DOHH2 (cell line): ENCODE measurements at regions not wholly inside any gene's neighbourhood (a gene's known extent, or its start where the extent isn't known, plus 50 kb on each side); places are given as distances from the start of the nearest gene placed in this dataset.
"Not testable (repeated sequence)": the region's sequence is repeated elsewhere in the genome, so short reads cannot be mapped to it uniquely, and the experiment has no call there.

Source experiments
- H3F3A ChIP-seq: fragments of 200-600 bp; sonication (generic), shearing (Covaris generic); 2 replicates; pipeline ENCODE4 v1.6.0; 2016; ENCODE audit warnings: antibody characterized with exemption, mild to moderate bottlenecking; ENCODE audit not compliant: control insufficient read depth, insufficient read depth
- H3K27ac ChIP-seq: fragments of 200-600 bp; sonication (generic); 2 replicates; pipeline ENCODE4 v1.5.1; 2014; ENCODE audit warnings: low read depth, mild to moderate bottlenecking, low read length, moderate library complexity
- H3K27me3 ChIP-seq: fragments of 200-600 bp; sonication (generic); 2 replicates; pipeline ENCODE4 v1.6.1; 2014; ENCODE audit warnings: mild to moderate bottlenecking, low read length, mixed read lengths; ENCODE audit not compliant: control insufficient read depth
- H3K36me3 ChIP-seq: fragments of 200-600 bp; sonication (generic); 2 replicates; pipeline ENCODE4 v1.6.1; 2014; ENCODE audit warnings: mild to moderate bottlenecking, low read length, moderate library complexity, mixed read lengths; ENCODE audit not compliant: control insufficient read depth
- H3K4me1 ChIP-seq: fragments of 200-600 bp; sonication (generic); 2 replicates; pipeline ENCODE4 v1.6.1; 2014; ENCODE audit warnings: mild to moderate bottlenecking, low read length, mixed read lengths; ENCODE audit not compliant: control insufficient read depth
- H3K4me2 ChIP-seq: fragments of 200-600 bp; sonication (generic); 2 replicates; pipeline ENCODE4 v1.6.0; 2014; ENCODE audit warnings: mild to moderate bottlenecking, low read length, moderate library complexity
- H3K4me3 ChIP-seq: fragments of 200-600 bp; sonication (generic); 2 replicates; pipeline ENCODE4 v1.5.1; 2014; ENCODE audit warnings: mild to moderate bottlenecking, low read length, mixed read lengths
- H3K79me2 ChIP-seq: fragments of 200-600 bp; sonication (generic); 2 replicates; pipeline ENCODE4 v1.6.1; 2014; ENCODE audit warnings: mild to moderate bottlenecking, low read length, mixed read lengths; ENCODE audit not compliant: control insufficient read depth
- H3K9me2 ChIP-seq: fragments of 200-600 bp; sonication (generic); replicated peaks from 2 replicates; pipeline ENCODE4 v1.6.1; 2014; ENCODE audit warnings: mild to moderate bottlenecking, low read length, mixed read lengths; ENCODE audit not compliant: control insufficient read depth
- H3K9me3 ChIP-seq: fragments of 200-600 bp; sonication (generic); 2 replicates; pipeline ENCODE4 v1.6.1; 2014; ENCODE audit warnings: antibody characterized with exemption, low read length, mixed read lengths; ENCODE audit not compliant: control insufficient read depth, insufficient read depth
- H4K20me1 ChIP-seq: fragments of 200-600 bp; sonication (generic); 2 replicates; pipeline ENCODE4 v1.6.0; 2014; ENCODE audit warnings: low read depth, mild to moderate bottlenecking, antibody characterized with exemption, low read length, moderate library complexity; ENCODE audit not compliant: control insufficient read depth, insufficient read depth
- EZH2phosphoT487 ChIP-seq: fragments of 200-600 bp; sonication (generic); IDR thresholded peaks from 2 replicates; pipeline ENCODE4 v1.6.1; 2017; ENCODE audit warnings: borderline replicate concordance, mild to moderate bottlenecking, antibody characterized with exemption, low read length, moderate library complexity, mixed read lengths
- TF ChIP-seq, protein P1 (sequence below): fragments of 200-600 bp; sonication (generic); IDR thresholded peaks from one replicate; pipeline ENCODE4 v1.5.1; 2014; ENCODE audit warnings: antibody characterized with exemption, mild to moderate bottlenecking, low read depth, low read length; ENCODE audit not compliant: poor library complexity, severe bottlenecking

DNA sequence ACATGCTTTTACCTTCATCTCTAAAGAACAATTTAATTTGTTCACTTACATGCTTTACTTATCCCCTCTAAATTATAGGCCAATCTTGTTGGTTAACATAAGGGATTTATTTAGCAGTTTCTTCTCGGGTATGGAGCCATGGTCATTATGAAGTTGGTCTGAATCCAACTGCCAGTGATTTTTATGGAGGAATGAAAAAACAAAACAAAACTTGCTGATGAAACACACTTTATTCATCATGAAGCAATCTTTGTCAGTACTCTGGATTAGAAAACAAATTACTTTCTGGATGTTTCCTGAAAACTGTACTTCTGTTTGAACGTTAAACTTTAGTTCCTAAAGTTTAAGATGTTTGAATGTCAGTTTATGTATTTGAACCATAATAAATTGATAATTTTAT is 715.8 kb downstream of the KLHL13 start:
- Histone ChIP-seq H3K4me2 (no peak overlapping the region), H3K4me1 (no peaks in the 10 kb centered on the region), H3K27me3 (no peaks in the 10 kb centered on the region), H3K27ac (no peak overlapping the region), H3K4me3 (no peak overlapping the region), H3K9me3 (no peaks in the 10 kb centered on the region), H3K79me2 (no peaks in the 10 kb centered on the region), H3K9me2 (no peaks in the 10 kb centered on the region), H3F3A (no peaks in the 10 kb centered on the region), H4K20me1 (no peaks in the 10 kb centered on the region), H3K36me3 (no peaks in the 10 kb centered on the region)
- TF ChIP-seq EZH2phosphoT487, result no peak
- TF ChIP-seq, protein P1, sequence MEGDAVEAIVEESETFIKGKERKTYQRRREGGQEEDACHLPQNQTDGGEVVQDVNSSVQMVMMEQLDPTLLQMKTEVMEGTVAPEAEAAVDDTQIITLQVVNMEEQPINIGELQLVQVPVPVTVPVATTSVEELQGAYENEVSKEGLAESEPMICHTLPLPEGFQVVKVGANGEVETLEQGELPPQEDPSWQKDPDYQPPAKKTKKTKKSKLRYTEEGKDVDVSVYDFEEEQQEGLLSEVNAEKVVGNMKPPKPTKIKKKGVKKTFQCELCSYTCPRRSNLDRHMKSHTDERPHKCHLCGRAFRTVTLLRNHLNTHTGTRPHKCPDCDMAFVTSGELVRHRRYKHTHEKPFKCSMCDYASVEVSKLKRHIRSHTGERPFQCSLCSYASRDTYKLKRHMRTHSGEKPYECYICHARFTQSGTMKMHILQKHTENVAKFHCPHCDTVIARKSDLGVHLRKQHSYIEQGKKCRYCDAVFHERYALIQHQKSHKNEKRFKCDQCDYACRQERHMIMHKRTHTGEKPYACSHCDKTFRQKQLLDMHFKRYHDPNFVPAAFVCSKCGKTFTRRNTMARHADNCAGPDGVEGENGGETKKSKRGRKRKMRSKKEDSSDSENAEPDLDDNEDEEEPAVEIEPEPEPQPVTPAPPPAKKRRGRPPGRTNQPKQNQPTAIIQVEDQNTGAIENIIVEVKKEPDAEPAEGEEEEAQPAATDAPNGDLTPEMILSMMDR, result no peak

DNA sequence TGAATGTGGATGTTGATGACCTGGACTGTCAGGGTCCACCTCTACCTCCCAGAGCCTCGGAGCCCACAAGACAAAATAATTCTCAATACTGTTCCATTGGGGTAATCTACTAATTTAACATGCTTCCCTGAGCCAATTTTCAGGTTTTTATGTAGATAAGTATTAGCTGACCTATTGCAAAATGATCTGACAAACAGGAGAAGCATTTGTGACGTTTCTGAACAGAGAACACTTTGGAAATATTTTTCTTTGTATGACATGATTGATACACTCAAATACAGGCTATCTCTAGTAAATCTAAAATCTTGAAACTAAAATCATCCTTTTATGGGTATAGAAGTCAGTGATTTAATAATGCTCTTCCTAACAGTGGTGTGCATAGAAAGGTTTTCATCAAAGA is 716.6 kb downstream of the KLHL13 start:
- Histone ChIP-seq H3K4me1 (no peaks in the 10 kb centered on the region), H3K36me3 (no peaks in the 10 kb centered on the region), H3F3A (no peaks in the 10 kb centered on the region), H3K9me2 (no peaks in the 10 kb centered on the region), H3K9me3 (no peaks in the 10 kb centered on the region), H3K4me3 (no peak overlapping the region), H3K4me2 (no peak overlapping the region), H3K27ac (no peak overlapping the region), H3K79me2 (no peaks in the 10 kb centered on the region), H3K27me3 (no peaks in the 10 kb centered on the region), H4K20me1 (no peaks in the 10 kb centered on the region)
- TF ChIP-seq EZH2phosphoT487, result no peak
- TF ChIP-seq, protein P1, result no peak

DNA sequence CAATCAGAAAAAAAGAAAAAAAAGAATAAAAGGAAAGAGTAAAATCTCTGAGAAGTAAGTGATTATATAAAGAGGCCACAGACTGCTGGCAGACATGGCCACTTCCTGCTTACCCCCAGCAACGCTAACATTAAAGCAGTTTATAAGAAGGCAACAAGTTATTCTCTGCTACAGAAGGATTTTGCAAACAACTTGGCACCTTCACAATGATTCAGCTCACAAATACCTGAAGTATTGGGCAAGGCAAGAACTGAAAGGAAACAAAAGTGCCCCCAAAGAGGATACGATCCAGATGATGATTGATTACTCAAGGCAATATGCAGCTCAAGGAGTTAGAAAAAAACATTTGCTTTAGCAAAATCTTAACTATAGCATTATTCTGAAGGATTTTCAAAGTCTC is 718.8 kb downstream of the KLHL13 start:
- H3K9me3 ChIP-seq, result no peaks in the 10 kb centered on the region
- H3F3A ChIP-seq, result no peaks in the 10 kb centered on the region
- no peaks in the 10 kb centered on the region for H3K79me2 ChIP-seq
- H3K4me3 ChIP-seq, result no peak overlapping the region
- no peak overlapping the region for H3K27ac ChIP-seq
- H3K36me3 ChIP-seq, result no peaks in the 10 kb centered on the region
- TF ChIP-seq EZH2phosphoT487, result no peak
- TF ChIP-seq, protein P1, result no peak
- no peak overlapping the region for H3K4me2 ChIP-seq
- no peaks in the 10 kb centered on the region for H4K20me1 ChIP-seq
- H3K9me2 ChIP-seq, result no peaks in the 10 kb centered on the region
- no peaks in the 10 kb centered on the region for H3K4me1 ChIP-seq
- no peaks in the 10 kb centered on the region for H3K27me3 ChIP-seq

DNA sequence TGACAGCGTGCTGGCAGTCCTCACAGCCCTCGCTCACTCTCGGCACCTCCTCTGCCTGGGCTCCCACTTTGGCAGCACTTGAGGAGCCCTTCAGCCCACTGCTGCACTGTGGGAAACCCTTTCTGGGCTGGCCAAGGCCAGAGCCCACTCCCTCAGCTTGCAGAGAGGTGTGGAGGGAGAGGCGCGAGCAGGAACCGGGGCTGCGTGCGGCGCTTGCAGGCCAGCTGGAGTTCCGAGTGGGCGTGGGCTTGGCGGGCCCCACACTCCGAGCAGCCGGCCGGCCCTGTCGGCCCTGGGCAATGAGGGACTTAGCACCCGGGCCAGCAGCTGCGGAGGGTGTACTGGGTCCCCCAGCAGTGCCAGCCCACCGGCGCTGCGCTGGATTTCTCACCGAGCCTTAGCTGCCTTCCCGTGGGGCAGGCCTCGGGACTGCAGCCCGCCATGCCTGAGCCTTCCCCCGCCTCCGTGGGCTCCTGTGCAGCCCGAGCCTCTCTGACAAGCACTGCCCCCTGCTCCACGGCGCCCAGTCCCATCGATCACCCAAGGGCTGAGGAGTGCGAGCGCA is 722.0 kb downstream of the KLHL13 start:
- not testable (repeated sequence) for H3K9me3 ChIP-seq, H3K27ac ChIP-seq, H3K4me2 ChIP-seq, H3F3A ChIP-seq, H4K20me1 ChIP-seq, H3K27me3 ChIP-seq, H3K36me3 ChIP-seq, H3K4me1 ChIP-seq, H3K79me2 ChIP-seq, H3K9me2 ChIP-seq, H3K4me3 ChIP-seq

DNA sequence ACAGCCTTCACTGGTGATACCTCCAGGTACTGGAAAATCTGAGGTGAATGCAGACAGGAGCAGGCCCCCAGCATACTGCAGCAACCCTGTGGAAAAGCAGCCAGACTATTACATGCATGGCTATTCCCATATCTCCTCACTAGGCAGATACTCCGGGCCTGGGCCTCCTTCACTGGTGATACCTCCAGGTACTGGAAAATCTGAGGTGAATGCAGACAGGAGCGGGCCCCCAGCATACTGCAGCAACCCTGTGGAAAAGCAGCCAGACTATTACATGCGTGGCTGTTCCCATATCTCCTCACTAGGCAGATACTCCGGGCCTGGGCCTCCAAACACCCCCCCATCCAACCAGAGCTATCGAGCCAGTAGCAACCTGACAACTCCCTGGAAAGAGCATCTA is 724.2 kb downstream of the KLHL13 start:
- not testable (repeated sequence) for H3K9me2 ChIP-seq, H3K36me3 ChIP-seq, H3K9me3 ChIP-seq, H3K4me2 ChIP-seq, H4K20me1 ChIP-seq, H3F3A ChIP-seq, H3K27ac ChIP-seq, H3K4me1 ChIP-seq, H3K79me2 ChIP-seq, H3K27me3 ChIP-seq, H3K4me3 ChIP-seq
